HG03280 (cell line): ENCODE measurements at regions not wholly inside any gene's neighbourhood (a gene's known extent, or its start where the extent isn't known, plus 50 kb on each side); places are given as distances from the start of the nearest gene placed in this dataset.
A peak's percentile ranks its signal among the peaks of the same experiment; 100 is the strongest.
"Not testable (repeated sequence)": the region's sequence is repeated elsewhere in the genome, so short reads cannot be mapped to it uniquely, and the experiment has no call there.

Experiments
- ATAC-seq: cut with Tn5 transposase; IDR thresholded peaks from one replicate; pipeline ENCODE4 v1.9.1; 2021; ENCODE audit warnings: mild to moderate bottlenecking, moderate library complexity; ENCODE audit not compliant: unreplicated experiment

GRCh38 chr6:84581494-84582259 lies 182.7 kb downstream of the TBX18 start:
- ATAC-seq, result no peak

GRCh38 chr6:84579404-84579803 lies 185.0 kb downstream of the TBX18 start:
- no peak for ATAC-seq

- no peak for ATAC-seq
Measured at GRCh38 chr6:84576029-84576428, 188.4 kb downstream of the TBX18 start.

GRCh38 chr6:84575264-84575663 lies 189.1 kb downstream of the TBX18 start:
- ATAC-seq, result peak; percentile 95

- no peak for ATAC-seq
Measured at GRCh38 chr6:84569882-84570281, 194.5 kb downstream of the TBX18 start.

GRCh38 chr6:84568971-84569370 lies 195.4 kb downstream of the TBX18 start:
- no peak for ATAC-seq

- ATAC-seq, result not testable (repeated sequence)
Measured at GRCh38 chr6:84565718-84566117, 198.7 kb downstream of the TBX18 start.

- ATAC-seq, result no peak
Measured at GRCh38 chr6:84560436-84561390, 203.7 kb downstream of the TBX18 start.

GRCh38 chr6:84556541-84557335 lies 207.7 kb downstream of the TBX18 start:
- no peak for ATAC-seq

GRCh38 chr6:84554706-84555105 lies 209.7 kb downstream of the TBX18 start:
- no peak for ATAC-seq

GRCh38 chr6:84554074-84554473 lies 210.3 kb downstream of the TBX18 start:
- no peak for ATAC-seq

GRCh38 chr6:84553527-84553926 lies 210.9 kb downstream of the TBX18 start:
- no peak for ATAC-seq

- no peak for ATAC-seq
Measured at GRCh38 chr6:84551797-84552196, 212.6 kb downstream of the TBX18 start.

GRCh38 chr6:84549917-84550316 lies 214.5 kb downstream of the TBX18 start:
- no peak for ATAC-seq

GRCh38 chr6:84547341-84547801 lies 217.0 kb downstream of the TBX18 start:
- no peak for ATAC-seq

- ATAC-seq, result no peak
Measured at GRCh38 chr6:84546427-84546914, 217.9 kb downstream of the TBX18 start.

GRCh38 chr6:84539122-84539856 lies 225.1 kb downstream of the TBX18 start:
- ATAC-seq, result no peak

- ATAC-seq, result no peak
Measured at GRCh38 chr6:84536885-84537638, 227.3 kb downstream of the TBX18 start.

GRCh38 chr6:84528201-84528600 lies 236.2 kb downstream of the TBX18 start:
- ATAC-seq, result no peak
